ENCODE measurements at regions not wholly inside any gene's neighbourhood (a gene's known extent, or its start where the extent isn't known, plus 50 kb on each side); places are given as distances from the start of the nearest gene placed in this dataset.

DNA sequence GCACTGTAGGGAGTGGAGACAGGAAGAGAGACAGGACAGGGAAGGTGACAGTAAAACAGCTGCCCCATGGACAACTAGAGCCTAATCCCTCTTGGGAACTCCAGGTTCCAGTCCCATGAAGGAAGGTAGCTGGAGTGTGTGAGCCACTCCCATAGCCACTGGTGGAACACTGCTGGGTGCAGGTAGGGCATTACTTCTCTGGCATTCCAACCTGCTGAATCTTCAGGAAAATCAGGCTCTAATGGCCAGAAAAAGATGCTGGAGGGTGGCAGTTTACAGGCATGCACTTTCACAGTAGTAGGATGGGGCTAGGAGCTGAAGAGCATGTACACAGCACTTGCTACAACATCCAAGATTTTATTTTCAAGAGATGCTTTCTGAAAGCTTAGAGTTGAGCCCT, 259.4 kb downstream of the AUH start:
- in situ Hi-C loops (cut with HindIII; ENCODE audit: low pct_unique_long_range_greater_than_20kb, low sequenced_read_pairs) = no loop called here
- no peaks in the 10 kb centered on the region for H3K36me3 ChIP-seq (ENCODE audit: control insufficient read depth, insufficient read depth, low read length)
- H3K27me3 ChIP-seq (ENCODE audit: control insufficient read depth, insufficient read depth, low read length) = no peaks in the 10 kb centered on the region
- DNase-seq (ENCODE audit: low read depth, low spot score) (no peak), ATAC-seq (no peak)
- H3K9me3 ChIP-seq (ENCODE audit: control insufficient read depth, insufficient read depth, low read depth, low read length) = no peaks in the 10 kb centered on the region
- H3K4me1 ChIP-seq (ENCODE audit: control insufficient read depth, insufficient read depth, low read length) = 0 out of 2 replicates have a peak, but pooled peaks cover 3% of the 10 kb centered on the region
- TF ChIP-seq TCF7L2 (IDR thresholded peaks at IDR 0.05; ENCODE audit: low read depth, low read length) (no peak), SIN3A (IDR thresholded peaks at IDR 0.05; ENCODE audit: borderline replicate concordance, insufficient read depth, low read depth, low read length) (no peak), POLR2AphosphoS5 (IDR thresholded peaks at IDR 0.05; ENCODE audit: low read depth, low read length) (no peak)
- TF ChIP-seq, protein P1, sequence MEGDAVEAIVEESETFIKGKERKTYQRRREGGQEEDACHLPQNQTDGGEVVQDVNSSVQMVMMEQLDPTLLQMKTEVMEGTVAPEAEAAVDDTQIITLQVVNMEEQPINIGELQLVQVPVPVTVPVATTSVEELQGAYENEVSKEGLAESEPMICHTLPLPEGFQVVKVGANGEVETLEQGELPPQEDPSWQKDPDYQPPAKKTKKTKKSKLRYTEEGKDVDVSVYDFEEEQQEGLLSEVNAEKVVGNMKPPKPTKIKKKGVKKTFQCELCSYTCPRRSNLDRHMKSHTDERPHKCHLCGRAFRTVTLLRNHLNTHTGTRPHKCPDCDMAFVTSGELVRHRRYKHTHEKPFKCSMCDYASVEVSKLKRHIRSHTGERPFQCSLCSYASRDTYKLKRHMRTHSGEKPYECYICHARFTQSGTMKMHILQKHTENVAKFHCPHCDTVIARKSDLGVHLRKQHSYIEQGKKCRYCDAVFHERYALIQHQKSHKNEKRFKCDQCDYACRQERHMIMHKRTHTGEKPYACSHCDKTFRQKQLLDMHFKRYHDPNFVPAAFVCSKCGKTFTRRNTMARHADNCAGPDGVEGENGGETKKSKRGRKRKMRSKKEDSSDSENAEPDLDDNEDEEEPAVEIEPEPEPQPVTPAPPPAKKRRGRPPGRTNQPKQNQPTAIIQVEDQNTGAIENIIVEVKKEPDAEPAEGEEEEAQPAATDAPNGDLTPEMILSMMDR (IDR thresholded peaks at IDR 0.05) = no peak
- TF ChIP-seq, protein P2, sequence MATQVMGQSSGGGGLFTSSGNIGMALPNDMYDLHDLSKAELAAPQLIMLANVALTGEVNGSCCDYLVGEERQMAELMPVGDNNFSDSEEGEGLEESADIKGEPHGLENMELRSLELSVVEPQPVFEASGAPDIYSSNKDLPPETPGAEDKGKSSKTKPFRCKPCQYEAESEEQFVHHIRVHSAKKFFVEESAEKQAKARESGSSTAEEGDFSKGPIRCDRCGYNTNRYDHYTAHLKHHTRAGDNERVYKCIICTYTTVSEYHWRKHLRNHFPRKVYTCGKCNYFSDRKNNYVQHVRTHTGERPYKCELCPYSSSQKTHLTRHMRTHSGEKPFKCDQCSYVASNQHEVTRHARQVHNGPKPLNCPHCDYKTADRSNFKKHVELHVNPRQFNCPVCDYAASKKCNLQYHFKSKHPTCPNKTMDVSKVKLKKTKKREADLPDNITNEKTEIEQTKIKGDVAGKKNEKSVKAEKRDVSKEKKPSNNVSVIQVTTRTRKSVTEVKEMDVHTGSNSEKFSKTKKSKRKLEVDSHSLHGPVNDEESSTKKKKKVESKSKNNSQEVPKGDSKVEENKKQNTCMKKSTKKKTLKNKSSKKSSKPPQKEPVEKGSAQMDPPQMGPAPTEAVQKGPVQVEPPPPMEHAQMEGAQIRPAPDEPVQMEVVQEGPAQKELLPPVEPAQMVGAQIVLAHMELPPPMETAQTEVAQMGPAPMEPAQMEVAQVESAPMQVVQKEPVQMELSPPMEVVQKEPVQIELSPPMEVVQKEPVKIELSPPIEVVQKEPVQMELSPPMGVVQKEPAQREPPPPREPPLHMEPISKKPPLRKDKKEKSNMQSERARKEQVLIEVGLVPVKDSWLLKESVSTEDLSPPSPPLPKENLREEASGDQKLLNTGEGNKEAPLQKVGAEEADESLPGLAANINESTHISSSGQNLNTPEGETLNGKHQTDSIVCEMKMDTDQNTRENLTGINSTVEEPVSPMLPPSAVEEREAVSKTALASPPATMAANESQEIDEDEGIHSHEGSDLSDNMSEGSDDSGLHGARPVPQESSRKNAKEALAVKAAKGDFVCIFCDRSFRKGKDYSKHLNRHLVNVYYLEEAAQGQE (IDR thresholded peaks at IDR 0.05; ENCODE audit: insufficient read depth in 1 of 2, low read depth in 2 of 2, low read length in 1 of 2) = no peak
- no TSS peak for BruUV-seq (replicated peaks)
- no peak overlapping the region for H3K4me3 ChIP-seq (ENCODE audit: low read depth in 2 of 2, low read length in 2 of 2)
- ChIA-PET CTCF (no interaction called here), POLR2A (no interaction called here)
- intact Hi-C loops (cut with micrococcal nuclease; ENCODE audit: unreplicated experiment) = no loop called here
- no peak overlapping the region for H3K27ac ChIP-seq (ENCODE audit: low read length)

DNA sequence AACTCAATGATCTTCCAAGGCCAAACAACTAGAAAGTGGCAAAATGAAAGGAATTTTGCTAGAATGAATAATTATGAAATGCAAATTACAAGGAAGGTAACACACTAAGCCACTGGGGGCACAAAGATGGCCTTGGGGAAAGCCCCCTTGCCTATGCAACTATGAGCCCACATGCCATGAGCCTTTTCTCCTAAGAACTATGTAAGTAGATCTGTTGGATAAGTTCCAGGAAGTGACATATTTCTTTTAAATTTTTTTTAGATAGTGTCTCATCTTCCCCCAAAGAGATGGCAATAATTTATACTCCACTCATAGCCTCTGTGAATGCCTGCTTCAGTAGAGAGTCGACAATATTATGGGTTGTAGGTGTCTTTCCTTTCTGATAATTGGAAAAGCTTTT, 257.8 kb downstream of the AUH start:
- no peak overlapping the region for H3K27ac ChIP-seq (ENCODE audit: low read length)
- no TSS peak for BruUV-seq (replicated peaks)
- TF ChIP-seq, protein P2 (IDR thresholded peaks at IDR 0.05; ENCODE audit: insufficient read depth in 1 of 2, low read depth in 2 of 2, low read length in 1 of 2) = no peak
- TF ChIP-seq SIN3A (IDR thresholded peaks at IDR 0.05; ENCODE audit: borderline replicate concordance, insufficient read depth, low read depth, low read length) (no peak), TCF7L2 (IDR thresholded peaks at IDR 0.05; ENCODE audit: low read depth, low read length) (no peak)
- intact Hi-C loops (cut with micrococcal nuclease; ENCODE audit: unreplicated experiment) (no loop called here), in situ Hi-C loops (cut with HindIII; ENCODE audit: low pct_unique_long_range_greater_than_20kb, low sequenced_read_pairs) (no loop called here)
- DNase-seq (ENCODE audit: low read depth, low spot score) (no peak), ATAC-seq (no peak)
- ChIA-PET CTCF (no interaction called here), POLR2A (no interaction called here)
- no peaks in the 10 kb centered on the region for H3K36me3 ChIP-seq (ENCODE audit: control insufficient read depth, insufficient read depth, low read length)
- no peaks in the 10 kb centered on the region for H3K27me3 ChIP-seq (ENCODE audit: control insufficient read depth, insufficient read depth, low read length)
- H3K4me3 ChIP-seq (ENCODE audit: low read depth in 2 of 2, low read length in 2 of 2) = no peak overlapping the region
- H3K4me1 ChIP-seq (ENCODE audit: control insufficient read depth, insufficient read depth, low read length) = 0 out of 2 replicates have a peak, but pooled peaks cover 3% of the 10 kb centered on the region
- no peaks in the 10 kb centered on the region for H3K9me3 ChIP-seq (ENCODE audit: control insufficient read depth, insufficient read depth, low read depth, low read length)
